HEK293T (cell line): ENCODE measurements at regions not wholly inside any gene's neighbourhood (a gene's known extent, or its start where the extent isn't known, plus 50 kb on each side); places are given as distances from the start of the nearest gene placed in this dataset.

ENCODE experiments used
- CTCF ChIA-PET: fragments of 350-600 bp; formaldehyde crosslinking; extraction: SDS; loops from one replicate; lab custom pipeline; 2021; ENCODE audit warnings: antibody characterized with exemption, inconsistent platforms; lab: Yijun Ruan, JAX
- POLR2A ChIA-PET: fragments of 350-600 bp; formaldehyde crosslinking; extraction: SDS; loops from one replicate; lab custom pipeline; 2020; ENCODE audit warnings: antibody characterized with exemption, inconsistent platforms; lab: Yijun Ruan, JAX
- DNase-seq: peaks from one replicate; pipeline ENCODE4 v3.0.0; 2012; ENCODE audit warnings: mixed read lengths; ENCODE audit errors: extremely low spot score
- ARNT ChIP-seq: fragments of 450-650 bp; IDR thresholded peaks from 2 replicates; pipeline ENCODE4 v1.6.1; 2017; ENCODE audit warnings: mild to moderate bottlenecking
- BHLHE40 ChIP-seq: fragments of 450-650 bp; IDR thresholded peaks from 2 replicates; pipeline ENCODE4 v1.6.1; 2016; ENCODE audit warnings: mild to moderate bottlenecking, moderate library complexity, borderline replicate concordance
- CTBP1 ChIP-seq: fragments of 450-650 bp; IDR thresholded peaks from 2 replicates; pipeline ENCODE4 v1.6.1; 2016; ENCODE audit warnings: borderline replicate concordance
- ELF4 ChIP-seq: fragments of 450-650 bp; IDR thresholded peaks from 2 replicates; pipeline ENCODE4 v1.6.1; 2017; ENCODE audit warnings: antibody characterized with exemption
- FOXA1 ChIP-seq: fragments of 450-650 bp; IDR thresholded peaks from 2 replicates; pipeline ENCODE4 v1.6.1; 2016; ENCODE audit warnings: mild to moderate bottlenecking
- FOXK2 ChIP-seq: fragments of 450-650 bp; IDR thresholded peaks from 2 replicates; pipeline ENCODE4 v1.6.1; 2016; ENCODE audit warnings: mild to moderate bottlenecking
- FOXM1 ChIP-seq: fragments of 450-650 bp; IDR thresholded peaks from 2 replicates; pipeline ENCODE4 v1.6.1; 2017; ENCODE audit warnings: mild to moderate bottlenecking, borderline replicate concordance
- HDGF ChIP-seq: fragments of 450-650 bp; IDR thresholded peaks from 2 replicates; pipeline ENCODE4 v1.6.1; 2017; ENCODE audit warnings: antibody characterized with exemption, borderline replicate concordance
- L3MBTL2 ChIP-seq: fragments of 450-650 bp; conservative IDR thresholded peaks from 2 replicates; pipeline ENCODE4 v1.6.1; 2016; ENCODE audit warnings: mild to moderate bottlenecking
- LEF1 ChIP-seq: fragments of 450-650 bp; IDR thresholded peaks from 2 replicates; pipeline ENCODE4 v1.6.1; 2017; ENCODE audit warnings: mild to moderate bottlenecking, borderline replicate concordance
- NFRKB ChIP-seq: fragments of 450-650 bp; IDR thresholded peaks from 2 replicates; pipeline ENCODE4 v1.6.1; 2016; ENCODE audit warnings: mild to moderate bottlenecking, moderate library complexity
- PKNOX1 ChIP-seq: fragments of 450-650 bp; IDR thresholded peaks from 2 replicates; pipeline ENCODE4 v1.6.1; 2016
- SP1 ChIP-seq: fragments of 450-650 bp; IDR thresholded peaks from 2 replicates; pipeline ENCODE4 v1.6.1; 2017
- SUZ12 ChIP-seq: fragments of 450-650 bp; IDR thresholded peaks from 2 replicates; pipeline ENCODE4 v1.6.1; 2016; ENCODE audit warnings: mild to moderate bottlenecking
- TARDBP ChIP-seq: fragments of 450-650 bp; IDR thresholded peaks from 2 replicates; pipeline ENCODE4 v1.6.1; 2016
- ZNF384 ChIP-seq: fragments of 450-650 bp; IDR thresholded peaks from 2 replicates; pipeline ENCODE4 v1.6.1; 2016

GRCh38 chr3:24043985-24044384, 98.9 kb downstream of the NR1D2 start:
- TF ChIP-seq PKNOX1, result no peak
- TF ChIP-seq NFRKB, result no peak
- no peak for TF ChIP-seq SUZ12
- TF ChIP-seq CTBP1, result no peak
- no peak for TF ChIP-seq ELF4
- no peak for TF ChIP-seq FOXA1
- TF ChIP-seq FOXM1, result no peak
- no peak for TF ChIP-seq LEF1
- no peak for TF ChIP-seq FOXK2
- TF ChIP-seq BHLHE40, result no peak
- no peak for TF ChIP-seq SP1
- TF ChIP-seq L3MBTL2, result no peak
- TF ChIP-seq TARDBP, result no peak
- ChIA-PET CTCF (no interaction called here), POLR2A (no interaction called here)
- DNase-seq, result no peak

GRCh38 chr3:24046214-24046613, 101.1 kb downstream of the NR1D2 start:
- POLR2A ChIA-PET, result interaction anchor here (0.6 kb wide), 1 partner anchor 14 kb away, joined by 3 read pairs; no protein-coding TSS in a partner anchor
- CTCF ChIA-PET, result no interaction called here
- DNase-seq, result no peak
- no peak for TF ChIP-seq PKNOX1
- TF ChIP-seq LEF1, result no peak
- no peak for TF ChIP-seq ELF4
- no peak for TF ChIP-seq CTBP1
- no peak for TF ChIP-seq HDGF
- TF ChIP-seq FOXK2, result no peak
- no peak for TF ChIP-seq SP1
- no peak for TF ChIP-seq L3MBTL2
- TF ChIP-seq ZNF384, result no peak
- TF ChIP-seq NFRKB, result no peak
- TF ChIP-seq FOXA1, result no peak
- no peak for TF ChIP-seq TARDBP
- TF ChIP-seq BHLHE40, result no peak
- TF ChIP-seq FOXM1, result no peak
- no peak for TF ChIP-seq ARNT
- no peak for TF ChIP-seq SUZ12

- no peak for DNase-seq
- ChIA-PET POLR2A (no interaction called here), CTCF (no interaction called here)
- TF ChIP-seq L3MBTL2 (no peak), ARNT (no peak)
Measured at GRCh38 chr3:24047513-24047912, 102.4 kb downstream of the NR1D2 start.

GRCh38 chr3:24048843-24049242, 103.8 kb downstream of the NR1D2 start:
- CTCF ChIA-PET, result no interaction called here
- no peak for TF ChIP-seq SUZ12
- no peak for TF ChIP-seq ELF4
- no peak for TF ChIP-seq FOXK2
- no peak for TF ChIP-seq L3MBTL2
- TF ChIP-seq ZNF384, result no peak
- no peak for TF ChIP-seq SP1
- no peak for TF ChIP-seq LEF1
- TF ChIP-seq ARNT, result no peak
- TF ChIP-seq PKNOX1, result no peak
- no peak for TF ChIP-seq BHLHE40
- no peak for TF ChIP-seq CTBP1
- TF ChIP-seq NFRKB, result no peak
- TF ChIP-seq FOXA1, result no peak
- TF ChIP-seq FOXM1, result no peak
- TF ChIP-seq TARDBP, result no peak
- no peak for TF ChIP-seq HDGF
- POLR2A ChIA-PET, result no interaction called here
- no peak for DNase-seq

GRCh38 chr3:24052446-24052845, 107.4 kb downstream of the NR1D2 start:
- no peak for DNase-seq
- ChIA-PET POLR2A (no interaction called here), CTCF (interaction anchor here (0.6 kb wide), 1 partner anchor 15 kb away, joined by 3 read pairs; no protein-coding TSS in a partner anchor)
- TF ChIP-seq SUZ12, result no peak
- TF ChIP-seq L3MBTL2, result no peak
- no peak for TF ChIP-seq HDGF
- TF ChIP-seq NFRKB, result no peak
- no peak for TF ChIP-seq PKNOX1
- TF ChIP-seq FOXK2, result no peak

GRCh38 chr3:24058940-24059705, 114.0 kb downstream of the NR1D2 start:
- POLR2A ChIA-PET, result no interaction called here
- no peak for TF ChIP-seq FOXK2
- no peak for TF ChIP-seq SUZ12
- TF ChIP-seq FOXA1, result no peak
- TF ChIP-seq PKNOX1, result no peak
- no peak for TF ChIP-seq ELF4
- no peak for TF ChIP-seq ZNF384
- TF ChIP-seq SP1, result no peak
- TF ChIP-seq FOXM1, result no peak
- no peak for TF ChIP-seq NFRKB
- TF ChIP-seq HDGF, result no peak
- no peak for TF ChIP-seq BHLHE40
- no peak for TF ChIP-seq CTBP1
- no peak for TF ChIP-seq ARNT
- no peak for TF ChIP-seq TARDBP
- no peak for TF ChIP-seq L3MBTL2
- no peak for TF ChIP-seq LEF1
- no peak for DNase-seq
- CTCF ChIA-PET, result interaction anchor here (0.7 kb wide), 1 partner anchor 175 kb away, joined by 3 read pairs; no protein-coding TSS in a partner anchor
